ENCODE measurements at regions not wholly inside any gene's neighbourhood (a gene's known extent, or its start where the extent isn't known, plus 50 kb on each side); places are given as distances from the start of the nearest gene placed in this dataset.

GRCh38 chr6:119566546-119567260 lies 217.1 kb upstream of the MAN1A1 start:
- in situ Hi-C loops (cut with MboI; ENCODE audit: low sequenced_read_pairs): no loop called here
- no peak overlapping the region for H2AK9ac ChIP-seq (replicated peaks; ENCODE audit: low read depth, low read length, poor library complexity)
- H3K27me3 ChIP-seq (ENCODE audit: control insufficient read depth, insufficient read depth, low read length): no peaks in the 10 kb centered on the region; the same call in 1 of the 2 replicates
- H2AFZ ChIP-seq (replicated peaks; ENCODE audit: low read length, poor library complexity): no peak overlapping the region
- no peak overlapping the region for H3K27ac ChIP-seq (ENCODE audit: insufficient read depth, low read length)
- H3K14ac ChIP-seq (replicated peaks; ENCODE audit: low read depth, low read length): no peak overlapping the region
- no peak overlapping the region for H2AK5ac ChIP-seq (ENCODE audit: low read depth, low read length)
- no peaks in the 10 kb centered on the region for H3K36me3 ChIP-seq (ENCODE audit: control insufficient read depth, insufficient read depth, low read length)
- H4K8ac ChIP-seq (ENCODE audit: low read depth in 2 of 2, low read length in 2 of 2): no peak overlapping the region
- ChIA-PET POLR2A (ENCODE audit: unreplicated experiment) (no interaction called here), CTCF (no interaction called here)
- no peak overlapping the region for H3K4me3 ChIP-seq (ENCODE audit: insufficient read depth, low read depth, low read length)
- no peak overlapping the region for H3K4ac ChIP-seq (ENCODE audit: low read depth, low read length)
- no peak overlapping the region for H3K9ac ChIP-seq (ENCODE audit: low read depth, low read length)
- H3K56ac ChIP-seq (ENCODE audit: extremely low read depth, insufficient read depth, low read length): no peak overlapping the region
- H3K4me1 ChIP-seq (ENCODE audit: control insufficient read depth, insufficient read depth, low read length): no peaks in the 10 kb centered on the region
- no peak overlapping the region for H2BK15ac ChIP-seq (ENCODE audit: low read depth, low read length)
- no peak for ATAC-seq (ENCODE audit: low read depth)
- H2BK5ac ChIP-seq (ENCODE audit: low read depth, low read length, poor library complexity, severe bottlenecking): no peak overlapping the region
- dilution Hi-C loops (cut with HindIII; ENCODE audit: low sequenced_read_pairs, unreplicated experiment): no loop called here
- H3K9me3 ChIP-seq (ENCODE audit: control insufficient read depth, insufficient read depth, low read length): no peaks in the 10 kb centered on the region
- no peaks in the 10 kb centered on the region for H3K9me1 ChIP-seq (ENCODE audit: insufficient read depth, low read length)
- intact Hi-C loops (cut with micrococcal nuclease): no loop called here
- no TSS peak for BruUV-seq (replicated peaks)
- no peaks in the 10 kb centered on the region for H4K20me1 ChIP-seq (ENCODE audit: insufficient read depth, low read length)
- H3K23ac ChIP-seq (ENCODE audit: low read depth, low read length): no peak overlapping the region
- no peaks in the 10 kb centered on the region for H3K79me1 ChIP-seq (ENCODE audit: low read depth in 1 of 2, low read length in 2 of 2)
- H4K5ac ChIP-seq (ENCODE audit: low read depth, low read length): no peak overlapping the region
- no peak overlapping the region for H2BK120ac ChIP-seq (ENCODE audit: low read depth, low read length)
- no peak overlapping the region for H4K91ac ChIP-seq (ENCODE audit: insufficient read depth, low read depth, low read length)
- H2BK20ac ChIP-seq (ENCODE audit: low read depth, low read length): no peak overlapping the region
- TF ChIP-seq RAD21 (IDR thresholded peaks at IDR 0.05; ENCODE audit: low read length) (no peak), CTCF (conservative IDR thresholded peaks at IDR 0.05; ENCODE audit: low read depth, low read length) (no peak), SMC3 (IDR thresholded peaks at IDR 0.05; ENCODE audit: low read depth, low read length) (no peak), RCOR1 (IDR thresholded peaks at IDR 0.05; ENCODE audit: insufficient replicate concordance, low read length) (no peak), FOS (IDR thresholded peaks at IDR 0.05; ENCODE audit: low read depth, low read length) (no peak), MAZ (IDR thresholded peaks at IDR 0.05; ENCODE audit: borderline replicate concordance, low read depth, low read length) (no peak), USF2 (IDR thresholded peaks at IDR 0.05; ENCODE audit: low read depth, low read length) (no peak), BHLHE40 (IDR thresholded peaks at IDR 0.05; ENCODE audit: low read depth, low read length) (no peak), POLR2A (IDR thresholded peaks at IDR 0.05; ENCODE audit: low read depth, low read length) (no peak), RFX5 (IDR thresholded peaks at IDR 0.05; ENCODE audit: low read depth, low read length) (no peak), MXI1 (IDR thresholded peaks at IDR 0.05; ENCODE audit: borderline replicate concordance, low read depth, low read length) (no peak)
- TF ChIP-seq, protein P1, sequence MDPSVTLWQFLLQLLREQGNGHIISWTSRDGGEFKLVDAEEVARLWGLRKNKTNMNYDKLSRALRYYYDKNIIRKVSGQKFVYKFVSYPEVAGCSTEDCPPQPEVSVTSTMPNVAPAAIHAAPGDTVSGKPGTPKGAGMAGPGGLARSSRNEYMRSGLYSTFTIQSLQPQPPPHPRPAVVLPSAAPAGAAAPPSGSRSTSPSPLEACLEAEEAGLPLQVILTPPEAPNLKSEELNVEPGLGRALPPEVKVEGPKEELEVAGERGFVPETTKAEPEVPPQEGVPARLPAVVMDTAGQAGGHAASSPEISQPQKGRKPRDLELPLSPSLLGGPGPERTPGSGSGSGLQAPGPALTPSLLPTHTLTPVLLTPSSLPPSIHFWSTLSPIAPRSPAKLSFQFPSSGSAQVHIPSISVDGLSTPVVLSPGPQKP (IDR thresholded peaks at IDR 0.05; ENCODE audit: borderline replicate concordance, low read depth, low read length): no peak
- H3K4me2 ChIP-seq (ENCODE audit: low read depth, low read length): no peak overlapping the region
- WGBS, 2 experiments (ENCODE audit: extremely low coverage in 2 of 2, insufficient read length in 1 of 2): 81% methylated on average over 12 of the region's 19 CpGs; no CpG with 5 or more reads in 1 of the 2 experiments
- no peak overlapping the region for H3K18ac ChIP-seq (ENCODE audit: low read depth, low read length)
- no peak for DNase-seq

Measured in IMR-90 (cell line).